ENCODE measurements at regions not wholly inside any gene's neighbourhood (a gene's known extent, or its start where the extent isn't known, plus 50 kb on each side); places are given as distances from the start of the nearest gene placed in this dataset.

GRCh38 chr4:185938654-185939053 lies 126.7 kb upstream of the SORBS2 start:
- TF ChIP-seq POLR2A (IDR thresholded peaks at IDR 0.05): no peak
- TF ChIP-seq CTCF (IDR thresholded peaks at IDR 0.05): no peak
